HEK293 (cell line): ENCODE measurements at regions not wholly inside any gene's neighbourhood (a gene's known extent, or its start where the extent isn't known, plus 50 kb on each side); places are given as distances from the start of the nearest gene placed in this dataset.

ENCODE experiments used
- CTCF ChIA-PET: fragments of 350-600 bp; formaldehyde crosslinking; extraction: SDS; loops from one replicate; lab custom pipeline; 2021; ENCODE audit warnings: antibody characterized with exemption; lab: Yijun Ruan, JAX
- POLR2A ChIA-PET: fragments of 300-600 bp; formaldehyde crosslinking; extraction: SDS; loops from one replicate; lab custom pipeline; 2020; ENCODE audit warnings: antibody characterized with exemption, inconsistent platforms; lab: Yijun Ruan, JAX
- H3K27ac ChIP-seq: fragments of 200-500 bp; sonication (Bioruptor generic); 2 replicates; pipeline ENCODE4 v1.5.1; 2014; ENCODE audit warnings: low read depth, low read length, control low read depth, inconsistent platforms; ENCODE audit errors: extremely low read depth
- H3K36me3 ChIP-seq, 2 experiments: fragments of 200-500 bp in 1 of 2; sonication (Bioruptor generic) in 1 of 2; 1 replicate in 1 of 2; 2 replicates in 1 of 2; pipeline ENCODE4 v1.5.1; 2014 to 2017; ENCODE audit warnings: inconsistent platforms in 2 of 2, low read length in 2 of 2; ENCODE audit not compliant: control insufficient read depth in 2 of 2, insufficient read depth in 1 of 2
- H3K4me1 ChIP-seq: fragments of 200-500 bp; sonication (Bioruptor generic); 2 replicates; pipeline ENCODE4 v1.5.1; 2014; ENCODE audit warnings: mild to moderate bottlenecking, low read length, inconsistent platforms; ENCODE audit not compliant: control insufficient read depth, insufficient read depth
- H3K4me3 ChIP-seq: 2 replicates; pipeline ENCODE4 v1.5.1; 2011; ENCODE audit warnings: low read depth, mild to moderate bottlenecking, control low read depth, low read length, moderate library complexity
- H3K9me3 ChIP-seq: fragments of 200-500 bp; sonication (Bioruptor generic); 2 replicates; pipeline ENCODE4 v1.5.1; 2014; ENCODE audit warnings: low read depth, low read length, inconsistent platforms; ENCODE audit not compliant: control insufficient read depth, insufficient read depth
- KLF10 ChIP-seq: fragments of 450-650 bp; IDR thresholded peaks from 2 replicates; pipeline ENCODE4 v1.5.1; 2018; ENCODE audit warnings: missing biosample characterization, mild to moderate bottlenecking, missing genetic modification characterization
- KLF9 ChIP-seq: fragments of 450-650 bp; formaldehyde crosslinking; IDR thresholded peaks from 2 replicates; pipeline ENCODE4 v1.5.1; 2016; ENCODE audit warnings: missing biosample characterization, missing genetic modification characterization, low read depth
- MZF1 ChIP-seq: fragments of 450-650 bp; formaldehyde crosslinking; IDR thresholded peaks from 2 replicates; pipeline ENCODE4 v1.5.1; 2017; ENCODE audit warnings: missing biosample characterization, missing genetic modification characterization, borderline replicate concordance
- PRDM1 ChIP-seq: fragments of 450-650 bp; formaldehyde crosslinking; IDR thresholded peaks from 2 replicates; pipeline ENCODE4; 2016; ENCODE audit warnings: missing biosample characterization, missing genetic modification characterization
- RBAK ChIP-seq: fragments of 450-650 bp; formaldehyde crosslinking; IDR thresholded peaks from 2 replicates; pipeline ENCODE4 v1.5.1; 2016; ENCODE audit warnings: missing biosample characterization, missing genetic modification characterization
- SETDB1 ChIP-seq: IDR thresholded peaks from one replicate; pipeline ENCODE4 v1.6.1; 2017; ENCODE audit warnings: mild to moderate bottlenecking, low read length, moderate library complexity, mixed read lengths; ENCODE audit not compliant: insufficient read length
- ZIC2 ChIP-seq: fragments of 450-650 bp; formaldehyde crosslinking; IDR thresholded peaks from 2 replicates; pipeline ENCODE4 v1.5.1; 2016; ENCODE audit warnings: missing biosample characterization, missing genetic modification characterization
- ZNF202 ChIP-seq: fragments of 450-650 bp; formaldehyde crosslinking; IDR thresholded peaks from 2 replicates; pipeline ENCODE4 v1.5.1; 2016; ENCODE audit warnings: missing biosample characterization, missing genetic modification characterization, borderline replicate concordance
- ZNF223 ChIP-seq: fragments of 450-650 bp; formaldehyde crosslinking; IDR thresholded peaks from 2 replicates; pipeline ENCODE4 v1.5.1; 2016; ENCODE audit warnings: missing biosample characterization, missing genetic modification characterization
- ZNF239 ChIP-seq: fragments of 450-650 bp; formaldehyde crosslinking; IDR thresholded peaks from 2 replicates; pipeline ENCODE4 v1.5.1; 2016; ENCODE audit warnings: missing biosample characterization, missing genetic modification characterization
- ZNF274 ChIP-seq, 2 experiments: fragments of 200-500 bp in 1 of 2; fragments of 450-650 bp in 1 of 2; sonication (Bioruptor generic) in 1 of 2; formaldehyde crosslinking in 1 of 2; IDR thresholded peaks; 2 replicates each; pipeline versions ENCODE4 v1.5.1 to v1.6.1; 2014 to 2016; ENCODE audit warnings: borderline replicate concordance in 1 of 2, inconsistent platforms in 1 of 2, low read length in 1 of 2, missing biosample characterization in 1 of 2, missing genetic modification characterization in 1 of 2
- ZNF311 ChIP-seq: fragments of 450-650 bp; formaldehyde crosslinking; IDR thresholded peaks from 2 replicates; pipeline ENCODE4 v1.5.1; 2017; ENCODE audit warnings: missing biosample characterization, missing genetic modification characterization, borderline replicate concordance
- ZNF521 ChIP-seq: fragments of 450-650 bp; formaldehyde crosslinking; IDR thresholded peaks from 2 replicates; pipeline ENCODE4 v1.5.1; 2017; ENCODE audit warnings: missing biosample characterization, mild to moderate bottlenecking, missing genetic modification characterization
- ZNF654 ChIP-seq: fragments of 450-650 bp; formaldehyde crosslinking; IDR thresholded peaks from 2 replicates; pipeline ENCODE4 v1.5.1; 2016; ENCODE audit warnings: low read depth, missing biosample characterization, missing genetic modification characterization
- ZNF664 ChIP-seq: fragments of 450-650 bp; formaldehyde crosslinking; IDR thresholded peaks from 2 replicates; pipeline ENCODE4 v1.5.1; 2016; ENCODE audit warnings: missing biosample characterization, missing genetic modification characterization
- TF ChIP-seq, protein P1 (sequence below): fragments of 450-650 bp; formaldehyde crosslinking; IDR thresholded peaks from 2 replicates; pipeline ENCODE4 v1.5.1; 2016; ENCODE audit warnings: missing biosample characterization, missing genetic modification characterization
- TF ChIP-seq, protein P2 (sequence below): fragments of 450-650 bp; formaldehyde crosslinking; IDR thresholded peaks from 2 replicates; pipeline ENCODE4 v1.5.1; 2016; ENCODE audit warnings: missing biosample characterization, missing genetic modification characterization
- TF ChIP-seq, protein P3 (sequence below): fragments of 450-650 bp; formaldehyde crosslinking; IDR thresholded peaks from 2 replicates; pipeline ENCODE4 v1.5.1; 2016; ENCODE audit warnings: missing biosample characterization, missing genetic modification characterization

DNA sequence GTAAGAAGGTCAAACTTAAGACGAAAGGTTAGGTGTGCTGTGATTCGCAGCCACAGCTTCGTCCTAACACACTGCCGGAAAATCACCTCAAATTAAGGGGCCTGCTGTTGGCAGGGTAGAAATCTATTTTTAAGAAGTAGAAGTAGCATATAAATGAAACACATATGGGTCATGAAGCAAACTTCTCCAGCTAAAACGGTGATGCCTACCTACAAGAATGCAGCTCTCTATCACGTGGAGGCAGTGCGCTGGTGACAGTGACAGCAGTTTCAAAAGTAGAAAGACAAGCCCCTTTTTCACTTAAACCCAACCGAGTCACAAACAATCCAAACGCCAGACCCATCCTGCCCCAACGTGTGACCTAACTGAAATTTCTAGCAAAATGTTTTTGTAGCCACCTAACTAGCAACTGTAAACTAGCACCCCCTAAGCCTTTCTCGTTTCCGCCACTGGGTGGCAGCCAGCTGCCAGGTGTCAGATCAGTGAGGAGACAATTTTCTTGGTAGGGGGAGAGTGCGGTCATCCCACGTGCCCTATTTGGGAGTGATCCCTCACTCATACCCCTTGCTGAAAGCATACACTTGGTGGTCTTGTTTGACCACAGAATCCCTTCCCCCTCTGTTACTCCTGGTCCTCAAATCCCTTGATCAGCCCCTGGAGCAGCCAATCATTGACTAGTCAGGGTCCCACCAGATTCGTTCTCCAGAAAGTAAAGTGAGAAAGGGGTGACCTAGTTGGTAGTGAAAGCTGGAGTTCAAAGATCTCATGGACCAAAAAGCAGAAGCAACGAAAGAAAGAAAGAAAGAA, 71.8 kb upstream of the MAMDC2 start:
- ChIA-PET CTCF (interaction anchor here (0.6 to 17.8 kb wide), 37 partner anchors 10 to 630 kb away, joined by 3 to 484 read pairs (median 4); no protein-coding TSS in a partner anchor), POLR2A (no interaction called here)
- Histone ChIP-seq H3K4me3 (no peak overlapping the region), H3K36me3 (no peaks in the 10 kb centered on the region), H3K27ac (no peak overlapping the region), H3K9me3 (no peaks in the 10 kb centered on the region), H3K4me1 (no peaks in the 10 kb centered on the region)
- TF ChIP-seq, protein P1, sequence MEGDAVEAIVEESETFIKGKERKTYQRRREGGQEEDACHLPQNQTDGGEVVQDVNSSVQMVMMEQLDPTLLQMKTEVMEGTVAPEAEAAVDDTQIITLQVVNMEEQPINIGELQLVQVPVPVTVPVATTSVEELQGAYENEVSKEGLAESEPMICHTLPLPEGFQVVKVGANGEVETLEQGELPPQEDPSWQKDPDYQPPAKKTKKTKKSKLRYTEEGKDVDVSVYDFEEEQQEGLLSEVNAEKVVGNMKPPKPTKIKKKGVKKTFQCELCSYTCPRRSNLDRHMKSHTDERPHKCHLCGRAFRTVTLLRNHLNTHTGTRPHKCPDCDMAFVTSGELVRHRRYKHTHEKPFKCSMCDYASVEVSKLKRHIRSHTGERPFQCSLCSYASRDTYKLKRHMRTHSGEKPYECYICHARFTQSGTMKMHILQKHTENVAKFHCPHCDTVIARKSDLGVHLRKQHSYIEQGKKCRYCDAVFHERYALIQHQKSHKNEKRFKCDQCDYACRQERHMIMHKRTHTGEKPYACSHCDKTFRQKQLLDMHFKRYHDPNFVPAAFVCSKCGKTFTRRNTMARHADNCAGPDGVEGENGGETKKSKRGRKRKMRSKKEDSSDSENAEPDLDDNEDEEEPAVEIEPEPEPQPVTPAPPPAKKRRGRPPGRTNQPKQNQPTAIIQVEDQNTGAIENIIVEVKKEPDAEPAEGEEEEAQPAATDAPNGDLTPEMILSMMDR (tag by site-specific recombination) = peak; percentile 55; the same call in 1 of the 2 replicates
- TF ChIP-seq PRDM1 (peak; percentile 54; the same call in 1 of the 2 replicates), ZNF311 (tag by site-specific recombination) (no peak), ZNF654 (tag by site-specific recombination) (peak; percentile 73)

DNA sequence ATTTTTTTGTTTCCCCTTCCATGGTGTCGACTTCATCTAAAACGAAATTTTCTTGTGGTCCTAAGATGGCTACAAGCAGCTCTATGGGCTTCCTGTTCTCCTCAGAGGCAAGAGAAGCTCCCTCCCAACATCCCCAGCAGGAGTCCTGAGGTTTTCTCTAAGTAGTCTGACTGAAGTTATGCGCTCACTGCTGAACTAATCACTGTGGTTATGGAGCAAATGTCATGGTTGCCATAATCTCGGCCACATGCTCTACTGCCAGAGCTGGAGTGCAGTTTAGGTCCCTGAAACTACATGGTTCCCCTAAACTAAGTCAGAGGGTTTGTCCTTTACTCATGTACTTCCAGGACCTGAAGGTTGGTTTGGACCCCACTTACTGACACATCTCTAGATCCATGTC, 68.0 kb upstream of the MAMDC2 start:
- H3K4me3 ChIP-seq = no peak overlapping the region
- ChIA-PET POLR2A (interaction anchor here (1.1 kb wide), 1 partner anchor 138 kb away, joined by 15 read pairs; no protein-coding TSS in a partner anchor), CTCF (interaction anchor here (0.5 to 17.8 kb wide), 7 partner anchors 9 to 254 kb away, joined by 3 to 484 read pairs (median 4); no protein-coding TSS in a partner anchor)
- TF ChIP-seq ZNF223 (tag by site-specific recombination) = no peak
- no peak for TF ChIP-seq RBAK (tag by site-specific recombination)
- TF ChIP-seq ZIC2 (tag by site-specific recombination) = no peak
- TF ChIP-seq ZNF202 (tag by site-specific recombination) = no peak
- no peak for TF ChIP-seq KLF9 (tag by site-specific recombination)
- TF ChIP-seq ZNF521 (tag by site-specific recombination) = no peak
- TF ChIP-seq ZNF274 (IDR thresholded peaks at IDR 0.05; ENCODE audit: low read length) = no peak
- no peak for TF ChIP-seq ZNF274 (tag by site-specific recombination; IDR thresholded peaks at IDR 0.05; ENCODE audit: borderline replicate concordance)
- TF ChIP-seq MZF1 = no peak
- TF ChIP-seq SETDB1 = no peak
- no peak for TF ChIP-seq KLF10 (tag by site-specific recombination)
- TF ChIP-seq, protein P2, sequence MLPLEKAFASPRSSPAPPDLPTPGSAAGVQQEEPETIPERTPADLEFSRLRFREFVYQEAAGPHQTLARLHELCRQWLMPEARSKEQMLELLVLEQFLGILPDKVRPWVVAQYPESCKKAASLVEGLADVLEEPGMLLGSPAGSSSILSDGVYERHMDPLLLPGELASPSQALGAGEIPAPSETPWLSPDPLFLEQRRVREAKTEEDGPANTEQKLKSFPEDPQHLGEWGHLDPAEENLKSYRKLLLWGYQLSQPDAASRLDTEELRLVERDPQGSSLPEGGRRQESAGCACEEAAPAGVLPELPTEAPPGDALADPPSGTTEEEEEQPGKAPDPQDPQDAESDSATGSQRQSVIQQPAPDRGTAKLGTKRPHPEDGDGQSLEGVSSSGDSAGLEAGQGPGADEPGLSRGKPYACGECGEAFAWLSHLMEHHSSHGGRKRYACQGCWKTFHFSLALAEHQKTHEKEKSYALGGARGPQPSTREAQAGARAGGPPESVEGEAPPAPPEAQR = no peak
- TF ChIP-seq, protein P3, sequence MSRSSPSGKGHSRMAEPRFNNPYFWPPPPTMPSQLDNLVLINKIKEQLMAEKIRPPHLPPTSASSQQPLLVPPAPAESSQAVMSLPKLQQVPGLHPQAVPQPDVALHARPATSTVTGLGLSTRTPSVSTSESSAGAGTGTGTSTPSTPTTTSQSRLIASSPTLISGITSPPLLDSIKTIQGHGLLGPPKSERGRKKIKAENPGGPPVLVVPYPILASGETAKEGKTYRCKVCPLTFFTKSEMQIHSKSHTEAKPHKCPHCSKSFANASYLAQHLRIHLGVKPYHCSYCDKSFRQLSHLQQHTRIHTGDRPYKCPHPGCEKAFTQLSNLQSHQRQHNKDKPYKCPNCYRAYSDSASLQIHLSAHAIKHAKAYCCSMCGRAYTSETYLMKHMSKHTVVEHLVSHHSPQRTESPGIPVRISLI (tag by site-specific recombination) = no peak
- TF ChIP-seq ZNF239 (tag by site-specific recombination) = no peak
- no peak for TF ChIP-seq ZNF664 (tag by site-specific recombination)
- H3K4me1 ChIP-seq = no peaks in the 10 kb centered on the region
- H3K27ac ChIP-seq = no peak overlapping the region
- no peaks in the 10 kb centered on the region for H3K9me3 ChIP-seq
- H3K36me3 ChIP-seq = no peaks in the 10 kb centered on the region
